HL-60 (cell line): ENCODE measurements at regions not wholly inside any gene's neighbourhood (a gene's known extent, or its start where the extent isn't known, plus 50 kb on each side); places are given as distances from the start of the nearest gene placed in this dataset.

Experiments
- DNase-seq, 2 experiments: peaks; one replicate each; pipeline ENCODE4 v3.0.0-alpha.2; 2010 to 2020; ENCODE audit warnings: low read depth in 1 of 2, low spot score in 1 of 2
- H3K27ac ChIP-seq: fragments of 250-450 bp; sonication (Bioruptor Pico); replicated peaks from 2 replicates; pipeline ENCODE4 v1.5.1; 2020; ENCODE audit warnings: mild to moderate bottlenecking, moderate library complexity
- H3K27me3 ChIP-seq: fragments of 250-450 bp; sonication (Bioruptor Pico); 2 replicates; pipeline ENCODE4 v1.5.1; 2021; ENCODE audit warnings: mild to moderate bottlenecking, moderate library complexity; ENCODE audit not compliant: insufficient read depth, poor library complexity, severe bottlenecking
- H3K4me3 ChIP-seq: replicated peaks from 2 replicates; pipeline ENCODE4 v1.5.1; 2011; ENCODE audit warnings: mild to moderate bottlenecking, control low read depth, low read length; ENCODE audit not compliant: insufficient read depth
- CTCF ChIP-seq: IDR thresholded peaks from one replicate; pipeline ENCODE4 v1.5.1; 2011; ENCODE audit warnings: low read length, control low read depth, inconsistent platforms; ENCODE audit not compliant: insufficient read depth
- GABPA ChIP-seq: IDR thresholded peaks from 2 replicates; pipeline ENCODE4 v1.6.1; 2012; ENCODE audit warnings: low read depth
- POLR2AphosphoS5 ChIP-seq: IDR thresholded peaks from 2 replicates; pipeline ENCODE4 v1.6.1; 2012; ENCODE audit warnings: low read depth
- REST ChIP-seq: IDR thresholded peaks from 2 replicates; pipeline ENCODE4 v1.6.1; 2012; ENCODE audit warnings: low read depth; ENCODE audit not compliant: insufficient replicate concordance
- SPI1 ChIP-seq: IDR thresholded peaks from 2 replicates; pipeline ENCODE4 v1.6.1; 2012; ENCODE audit warnings: low read depth, mild to moderate bottlenecking, borderline replicate concordance

GRCh38 chr9:88933607-88934379 is 57.5 kb upstream of the S1PR3 start:
- Histone ChIP-seq H3K4me3 (no peak overlapping the region), H3K27me3 (no peaks in the 10 kb centered on the region), H3K27ac (no peak overlapping the region)
- no peak for TF ChIP-seq SPI1
- no peak for TF ChIP-seq REST
- no peak for TF ChIP-seq CTCF
- TF ChIP-seq GABPA: no peak
- TF ChIP-seq POLR2AphosphoS5: no peak
- no peak for DNase-seq

GRCh38 chr9:88934876-88935535 is 56.3 kb upstream of the S1PR3 start:
- no peak overlapping the region for H3K4me3 ChIP-seq
- H3K27me3 ChIP-seq: no peaks in the 10 kb centered on the region
- no peak for DNase-seq
- no peak overlapping the region for H3K27ac ChIP-seq
- no peak for TF ChIP-seq GABPA
- TF ChIP-seq POLR2AphosphoS5: no peak
- no peak for TF ChIP-seq REST
- no peak for TF ChIP-seq SPI1
- no peak for TF ChIP-seq CTCF

GRCh38 chr9:88936132-88936531 is 55.1 kb upstream of the S1PR3 start:
- Histone ChIP-seq H3K27me3 (no peaks in the 10 kb centered on the region), H3K27ac (no peak overlapping the region), H3K4me3 (no peak overlapping the region)
- no peak for TF ChIP-seq GABPA
- no peak for TF ChIP-seq CTCF
- TF ChIP-seq REST: no peak
- TF ChIP-seq SPI1: no peak
- no peak for TF ChIP-seq POLR2AphosphoS5
- DNase-seq: no peak
